HEK293 (cell line): ENCODE measurements at regions not wholly inside any gene's neighbourhood (a gene's known extent, or its start where the extent isn't known, plus 50 kb on each side); places are given as distances from the start of the nearest gene placed in this dataset.
A peak's percentile ranks its signal among the peaks of the same experiment; 100 is the strongest.

Experiments
- CTCF ChIA-PET: fragments of 350-600 bp; formaldehyde crosslinking; extraction: SDS; loops from one replicate; lab custom pipeline; 2021; ENCODE audit warnings: antibody characterized with exemption; lab: Yijun Ruan, JAX
- POLR2A ChIA-PET: fragments of 300-600 bp; formaldehyde crosslinking; extraction: SDS; loops from one replicate; lab custom pipeline; 2020; ENCODE audit warnings: antibody characterized with exemption, inconsistent platforms; lab: Yijun Ruan, JAX
- H3K27ac ChIP-seq: fragments of 200-500 bp; sonication (Bioruptor generic); 2 replicates; pipeline ENCODE4 v1.5.1; 2014; ENCODE audit warnings: low read depth, low read length, control low read depth, inconsistent platforms; ENCODE audit errors: extremely low read depth
- H3K36me3 ChIP-seq, 2 experiments: fragments of 200-500 bp in 1 of 2; sonication (Bioruptor generic) in 1 of 2; 1 replicate in 1 of 2; 2 replicates in 1 of 2; pipeline ENCODE4 v1.5.1; 2014 to 2017; ENCODE audit warnings: inconsistent platforms in 2 of 2, low read length in 2 of 2; ENCODE audit not compliant: control insufficient read depth in 2 of 2, insufficient read depth in 1 of 2
- H3K4me1 ChIP-seq: fragments of 200-500 bp; sonication (Bioruptor generic); 2 replicates; pipeline ENCODE4 v1.5.1; 2014; ENCODE audit warnings: mild to moderate bottlenecking, low read length, inconsistent platforms; ENCODE audit not compliant: control insufficient read depth, insufficient read depth
- H3K4me3 ChIP-seq: 2 replicates; pipeline ENCODE4 v1.5.1; 2011; ENCODE audit warnings: low read depth, mild to moderate bottlenecking, control low read depth, low read length, moderate library complexity
- H3K9me3 ChIP-seq: fragments of 200-500 bp; sonication (Bioruptor generic); 2 replicates; pipeline ENCODE4 v1.5.1; 2014; ENCODE audit warnings: low read depth, low read length, inconsistent platforms; ENCODE audit not compliant: control insufficient read depth, insufficient read depth
- EGR2 ChIP-seq: fragments of 450-650 bp; formaldehyde crosslinking; IDR thresholded peaks from 2 replicates; pipeline ENCODE4 v1.5.1; 2016; ENCODE audit warnings: low read depth, missing biosample characterization, missing genetic modification characterization
- GLIS1 ChIP-seq: fragments of 450-650 bp; formaldehyde crosslinking; IDR thresholded peaks from 2 replicates; pipeline ENCODE4 v1.5.1; 2016; ENCODE audit warnings: missing biosample characterization, missing genetic modification characterization
- SCRT2 ChIP-seq: fragments of 450-650 bp; formaldehyde crosslinking; IDR thresholded peaks from 2 replicates; pipeline ENCODE4 v1.5.1; 2016; ENCODE audit warnings: missing biosample characterization, missing genetic modification characterization
- ZBTB20 ChIP-seq: fragments of 450-650 bp; formaldehyde crosslinking; IDR thresholded peaks from 2 replicates; pipeline ENCODE4 v1.5.1; 2016; ENCODE audit warnings: missing biosample characterization, missing genetic modification characterization
- ZEB2 ChIP-seq: fragments of 450-650 bp; formaldehyde crosslinking; IDR thresholded peaks from 2 replicates; pipeline ENCODE4 v1.5.1; 2016; ENCODE audit warnings: missing biosample characterization, missing genetic modification characterization
- ZFHX2 ChIP-seq: fragments of 450-650 bp; formaldehyde crosslinking; conservative IDR thresholded peaks from 2 replicates; pipeline ENCODE4 v1.5.1; 2016; ENCODE audit warnings: missing biosample characterization, missing genetic modification characterization
- ZFP41 ChIP-seq: fragments of 450-650 bp; formaldehyde crosslinking; IDR thresholded peaks from 2 replicates; pipeline ENCODE4 v1.5.1; 2016; ENCODE audit warnings: missing biosample characterization, missing genetic modification characterization, borderline replicate concordance
- ZFP69B ChIP-seq: fragments of 450-650 bp; formaldehyde crosslinking; IDR thresholded peaks from 2 replicates; pipeline ENCODE4 v1.5.1; 2016; ENCODE audit warnings: missing biosample characterization, missing genetic modification characterization
- ZIC2 ChIP-seq: fragments of 450-650 bp; formaldehyde crosslinking; IDR thresholded peaks from 2 replicates; pipeline ENCODE4 v1.5.1; 2016; ENCODE audit warnings: missing biosample characterization, missing genetic modification characterization
- ZNF155 ChIP-seq: fragments of 450-650 bp; formaldehyde crosslinking; IDR thresholded peaks from 2 replicates; pipeline ENCODE4 v1.5.1; 2016; ENCODE audit warnings: missing biosample characterization, missing genetic modification characterization
- ZNF169 ChIP-seq: fragments of 450-650 bp; formaldehyde crosslinking; IDR thresholded peaks from 2 replicates; pipeline ENCODE4 v1.5.1; 2016; ENCODE audit warnings: missing biosample characterization, missing genetic modification characterization
- ZNF366 ChIP-seq: fragments of 450-650 bp; formaldehyde crosslinking; conservative IDR thresholded peaks from 2 replicates; pipeline ENCODE4 v1.5.1; 2016; ENCODE audit warnings: missing biosample characterization, missing genetic modification characterization
- ZNF394 ChIP-seq: fragments of 450-650 bp; formaldehyde crosslinking; IDR thresholded peaks from 2 replicates; pipeline ENCODE4 v1.5.1; 2016; ENCODE audit warnings: missing biosample characterization, missing genetic modification characterization, mild to moderate bottlenecking, moderate library complexity, borderline replicate concordance
- ZNF548 ChIP-seq: fragments of 450-650 bp; formaldehyde crosslinking; IDR thresholded peaks from 2 replicates; pipeline ENCODE4 v1.5.1; 2016; ENCODE audit warnings: missing biosample characterization, missing genetic modification characterization
- ZNF555 ChIP-seq: fragments of 450-650 bp; formaldehyde crosslinking; conservative IDR thresholded peaks from 2 replicates; pipeline ENCODE4 v1.5.1; 2017; ENCODE audit warnings: missing biosample characterization, mild to moderate bottlenecking, missing genetic modification characterization, inconsistent platforms
- ZNF600 ChIP-seq: fragments of 450-650 bp; formaldehyde crosslinking; IDR thresholded peaks from 2 replicates; pipeline ENCODE4 v1.5.1; 2016; ENCODE audit warnings: missing biosample characterization, missing genetic modification characterization
- ZNF629 ChIP-seq: fragments of 450-650 bp; formaldehyde crosslinking; IDR thresholded peaks from 2 replicates; pipeline ENCODE4 v1.5.1; 2017; ENCODE audit warnings: missing biosample characterization, missing genetic modification characterization
- ZNF785 ChIP-seq: fragments of 450-650 bp; formaldehyde crosslinking; IDR thresholded peaks from 2 replicates; pipeline ENCODE4 v1.5.1; 2016; ENCODE audit warnings: missing biosample characterization, missing genetic modification characterization
- ZNF843 ChIP-seq: fragments of 450-650 bp; formaldehyde crosslinking; IDR thresholded peaks from 2 replicates; pipeline ENCODE4 v1.5.1; 2016; ENCODE audit warnings: missing biosample characterization, missing genetic modification characterization
- TF ChIP-seq, protein P1 (sequence below): fragments of 450-650 bp; formaldehyde crosslinking; IDR thresholded peaks from 2 replicates; pipeline ENCODE4 v1.5.1; 2016; ENCODE audit warnings: missing biosample characterization, missing genetic modification characterization
- TF ChIP-seq, protein P2 (sequence below): fragments of 450-650 bp; formaldehyde crosslinking; IDR thresholded peaks from 2 replicates; pipeline ENCODE4 v1.5.1; 2016; ENCODE audit warnings: missing biosample characterization, missing genetic modification characterization
- TF ChIP-seq, protein P3 (sequence below): fragments of 450-650 bp; formaldehyde crosslinking; IDR thresholded peaks from 2 replicates; pipeline ENCODE4 v1.5.1; 2016; ENCODE audit warnings: missing biosample characterization, missing genetic modification characterization, low read depth
- TF ChIP-seq, protein P4 (sequence below): fragments of 450-650 bp; formaldehyde crosslinking; IDR thresholded peaks from 2 replicates; pipeline ENCODE4 v1.5.1; 2016; ENCODE audit warnings: missing biosample characterization, missing genetic modification characterization
- TF ChIP-seq, protein P5 (sequence below): fragments of 450-650 bp; formaldehyde crosslinking; IDR thresholded peaks from 2 replicates; pipeline ENCODE4 v1.5.1; 2016; ENCODE audit warnings: missing biosample characterization, missing genetic modification characterization

DNA sequence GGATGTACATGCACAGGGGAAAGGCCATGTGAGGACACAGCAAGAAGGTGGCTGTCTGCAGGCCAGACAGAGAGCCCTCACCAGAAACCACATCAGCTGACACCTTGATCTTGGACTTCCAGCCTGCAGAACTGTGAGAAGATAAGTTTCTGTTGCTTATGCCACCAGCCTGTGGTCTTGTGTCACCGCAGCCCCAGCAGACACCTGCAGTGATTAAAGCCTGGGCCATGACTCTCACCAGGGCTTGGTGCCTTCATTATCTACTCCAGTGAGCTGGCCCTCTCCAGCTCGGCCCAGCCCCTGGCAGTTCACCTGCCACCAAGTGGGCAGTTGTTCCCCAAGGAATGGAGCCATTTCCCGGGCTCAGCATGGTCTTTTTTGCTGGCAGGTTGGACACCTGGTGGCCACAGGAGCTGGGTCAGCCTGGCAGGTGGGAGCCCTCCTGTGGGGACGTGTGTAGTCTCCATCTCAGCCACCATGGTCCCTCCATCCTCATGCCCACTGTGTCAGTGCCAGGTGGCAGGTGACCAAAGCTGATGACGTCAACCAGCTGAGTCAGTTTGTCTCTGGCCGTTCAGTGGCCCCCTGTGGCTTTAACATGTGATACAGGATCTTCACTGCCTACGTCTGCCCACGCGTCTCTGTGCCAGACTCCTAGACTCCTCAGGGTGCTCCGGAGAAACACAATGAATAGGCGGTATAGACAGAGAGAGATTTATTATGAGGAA is 99.9 kb upstream of the PPP1R26 start (continued):
- TF ChIP-seq ZFP69B, result peak; percentile 37; the same call in 1 of the 2 replicates
- TF ChIP-seq ZNF843 (tag by site-specific recombination), result 0 out of 2 replicates have a peak, but pooled peaks have one; percentile 15
- peak; percentile 93 for TF ChIP-seq ZFHX2 (tag by site-specific recombination)
- no peak for TF ChIP-seq ZNF155 (tag by site-specific recombination)
- 0 out of 2 replicates have a peak, but pooled peaks have one; percentile 28 for TF ChIP-seq ZEB2 (tag by site-specific recombination)
- peak; percentile 89 for TF ChIP-seq EGR2 (tag by site-specific recombination)
- TF ChIP-seq, protein P1, sequence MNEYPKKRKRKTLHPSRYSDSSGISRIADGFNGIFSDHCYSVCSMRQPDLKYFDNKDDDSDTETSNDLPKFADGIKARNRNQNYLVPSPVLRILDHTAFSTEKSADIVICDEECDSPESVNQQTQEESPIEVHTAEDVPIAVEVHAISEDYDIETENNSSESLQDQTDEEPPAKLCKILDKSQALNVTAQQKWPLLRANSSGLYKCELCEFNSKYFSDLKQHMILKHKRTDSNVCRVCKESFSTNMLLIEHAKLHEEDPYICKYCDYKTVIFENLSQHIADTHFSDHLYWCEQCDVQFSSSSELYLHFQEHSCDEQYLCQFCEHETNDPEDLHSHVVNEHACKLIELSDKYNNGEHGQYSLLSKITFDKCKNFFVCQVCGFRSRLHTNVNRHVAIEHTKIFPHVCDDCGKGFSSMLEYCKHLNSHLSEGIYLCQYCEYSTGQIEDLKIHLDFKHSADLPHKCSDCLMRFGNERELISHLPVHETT (tag by site-specific recombination), result no peak
- TF ChIP-seq ZNF394 (tag by site-specific recombination), result peak; percentile 64; the same call in 1 of the 2 replicates
- TF ChIP-seq, protein P2, sequence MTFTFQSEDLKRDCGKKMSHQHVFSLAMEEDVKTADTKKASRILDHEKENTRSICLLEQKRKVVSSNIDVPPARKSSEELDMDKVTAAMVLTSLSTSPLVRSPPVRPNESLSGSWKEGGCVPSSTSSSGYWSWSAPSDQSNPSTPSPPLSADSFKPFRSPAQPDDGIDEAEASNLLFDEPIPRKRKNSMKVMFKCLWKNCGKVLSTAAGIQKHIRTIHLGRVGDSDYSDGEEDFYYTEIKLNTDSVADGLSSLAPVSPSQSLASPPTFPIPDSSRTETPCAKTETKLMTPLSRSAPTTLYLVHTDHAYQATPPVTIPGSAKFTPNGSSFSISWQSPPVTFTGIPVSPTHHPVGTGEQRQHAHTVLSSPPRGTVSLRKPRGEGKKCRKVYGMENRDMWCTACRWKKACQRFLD, result no peak
- TF ChIP-seq, protein P3, sequence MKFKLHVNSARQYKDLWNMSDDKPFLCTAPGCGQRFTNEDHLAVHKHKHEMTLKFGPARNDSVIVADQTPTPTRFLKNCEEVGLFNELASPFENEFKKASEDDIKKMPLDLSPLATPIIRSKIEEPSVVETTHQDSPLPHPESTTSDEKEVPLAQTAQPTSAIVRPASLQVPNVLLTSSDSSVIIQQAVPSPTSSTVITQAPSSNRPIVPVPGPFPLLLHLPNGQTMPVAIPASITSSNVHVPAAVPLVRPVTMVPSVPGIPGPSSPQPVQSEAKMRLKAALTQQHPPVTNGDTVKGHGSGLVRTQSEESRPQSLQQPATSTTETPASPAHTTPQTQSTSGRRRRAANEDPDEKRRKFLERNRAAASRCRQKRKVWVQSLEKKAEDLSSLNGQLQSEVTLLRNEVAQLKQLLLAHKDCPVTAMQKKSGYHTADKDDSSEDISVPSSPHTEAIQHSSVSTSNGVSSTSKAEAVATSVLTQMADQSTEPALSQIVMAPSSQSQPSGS (tag by site-specific recombination), result peak; percentile 75
- TF ChIP-seq ZNF548 (tag by site-specific recombination), result peak; percentile 93
- peak; percentile 92 for TF ChIP-seq ZIC2 (tag by site-specific recombination)
- 0 out of 2 replicates have a peak, but pooled peaks have one; percentile 30 for TF ChIP-seq ZNF600 (tag by site-specific recombination)
- TF ChIP-seq, protein P4, sequence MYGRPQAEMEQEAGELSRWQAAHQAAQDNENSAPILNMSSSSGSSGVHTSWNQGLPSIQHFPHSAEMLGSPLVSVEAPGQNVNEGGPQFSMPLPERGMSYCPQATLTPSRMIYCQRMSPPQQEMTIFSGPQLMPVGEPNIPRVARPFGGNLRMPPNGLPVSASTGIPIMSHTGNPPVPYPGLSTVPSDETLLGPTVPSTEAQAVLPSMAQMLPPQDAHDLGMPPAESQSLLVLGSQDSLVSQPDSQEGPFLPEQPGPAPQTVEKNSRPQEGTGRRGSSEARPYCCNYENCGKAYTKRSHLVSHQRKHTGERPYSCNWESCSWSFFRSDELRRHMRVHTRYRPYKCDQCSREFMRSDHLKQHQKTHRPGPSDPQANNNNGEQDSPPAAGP (tag by site-specific recombination), result 0 out of 2 replicates have a peak, but pooled peaks have one; percentile 33
- TF ChIP-seq GLIS1 (tag by site-specific recombination), result peak; percentile 55
- no peak for TF ChIP-seq SCRT2
- 0 out of 2 replicates have a peak, but pooled peaks have one; percentile 28 for TF ChIP-seq ZNF785 (tag by site-specific recombination)
- peak; percentile 89 for TF ChIP-seq ZNF629 (tag by site-specific recombination)

DNA sequence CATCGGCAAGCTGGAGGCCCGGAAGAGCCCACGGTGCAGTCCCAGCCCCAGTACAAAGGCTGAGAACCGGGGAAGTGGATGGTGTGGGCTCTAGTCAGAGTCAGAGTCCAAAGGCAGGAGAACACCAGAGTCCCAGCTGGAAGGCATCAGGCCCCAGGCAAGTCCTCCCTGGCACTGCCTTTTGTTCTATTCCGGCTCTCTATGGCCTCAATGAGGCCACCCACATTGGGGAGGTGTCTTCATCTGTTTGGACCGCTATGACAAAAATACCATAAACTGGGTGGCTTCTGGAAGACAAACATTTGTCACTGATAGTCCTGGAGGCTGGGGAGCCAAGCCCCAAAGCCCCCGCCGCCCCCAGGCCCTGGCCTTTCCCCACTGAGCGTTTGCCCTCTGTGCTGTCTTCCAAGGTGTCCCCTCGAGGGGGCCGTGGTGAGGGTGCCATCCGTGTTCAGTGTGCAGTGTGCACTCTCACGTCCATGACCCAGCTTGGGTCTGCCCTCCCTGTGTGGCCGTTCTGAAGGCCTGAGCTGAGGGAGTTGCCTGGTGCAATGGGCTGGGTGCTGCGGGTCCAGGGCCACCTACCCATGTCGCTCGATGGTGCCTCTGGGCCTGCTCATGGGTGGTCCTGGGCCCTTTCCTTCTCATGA is 99.1 kb upstream of the PPP1R26 start:
- ChIA-PET POLR2A (no interaction called here), CTCF (interaction anchor here (0.7 kb wide), 1 partner anchor 105 kb away, joined by 3 read pairs; no protein-coding TSS in a partner anchor)

More for the DNA sequence above, 99.1 kb upstream of the PPP1R26 start:
- Histone ChIP-seq H3K4me1 (no peaks in the 10 kb centered on the region), H3K9me3 (no peaks in the 10 kb centered on the region), H3K27ac (no peak overlapping the region), H3K4me3 (no peak overlapping the region), H3K36me3 (no peaks in the 10 kb centered on the region)
- TF ChIP-seq ZNF169 (tag by site-specific recombination) (no peak), ZNF555 (tag by site-specific recombination) (no peak), ZBTB20 (tag by site-specific recombination) (no peak), ZFP41 (tag by site-specific recombination) (no peak), ZNF366 (no peak)
- TF ChIP-seq, protein P5, sequence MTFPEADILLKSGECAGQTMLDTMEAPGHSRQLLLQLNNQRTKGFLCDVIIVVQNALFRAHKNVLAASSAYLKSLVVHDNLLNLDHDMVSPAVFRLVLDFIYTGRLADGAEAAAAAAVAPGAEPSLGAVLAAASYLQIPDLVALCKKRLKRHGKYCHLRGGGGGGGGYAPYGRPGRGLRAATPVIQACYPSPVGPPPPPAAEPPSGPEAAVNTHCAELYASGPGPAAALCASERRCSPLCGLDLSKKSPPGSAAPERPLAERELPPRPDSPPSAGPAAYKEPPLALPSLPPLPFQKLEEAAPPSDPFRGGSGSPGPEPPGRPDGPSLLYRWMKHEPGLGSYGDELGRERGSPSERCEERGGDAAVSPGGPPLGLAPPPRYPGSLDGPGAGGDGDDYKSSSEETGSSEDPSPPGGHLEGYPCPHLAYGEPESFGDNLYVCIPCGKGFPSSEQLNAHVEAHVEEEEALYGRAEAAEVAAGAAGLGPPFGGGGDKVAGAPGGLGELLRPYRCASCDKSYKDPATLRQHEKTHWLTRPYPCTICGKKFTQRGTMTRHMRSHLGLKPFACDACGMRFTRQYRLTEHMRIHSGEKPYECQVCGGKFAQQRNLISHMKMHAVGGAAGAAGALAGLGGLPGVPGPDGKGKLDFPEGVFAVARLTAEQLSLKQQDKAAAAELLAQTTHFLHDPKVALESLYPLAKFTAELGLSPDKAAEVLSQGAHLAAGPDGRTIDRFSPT, result no peak
- TF ChIP-seq, all 188 proteins: peak for 0
